NOMO-1 treated with DMSO at 0.1 percent for 48 hours (cell line): ENCODE measurements at regions not wholly inside any gene's neighbourhood (a gene's known extent, or its start where the extent isn't known, plus 50 kb on each side); places are given as distances from the start of the nearest gene placed in this dataset.
A peak's percentile ranks its signal among the peaks of the same experiment; 100 is the strongest.
"Not testable (repeated sequence)": the region's sequence is repeated elsewhere in the genome, so short reads cannot be mapped to it uniquely, and the experiment has no call there.

Experiments used
- DNase-seq: peaks from one replicate; lab custom pipeline; 2025; ENCODE audit not compliant: unreplicated experiment; lab: John Stamatoyannopoulos, UW

GRCh38 chr2:103167599-103167998, 405.8 kb downstream of the TMEM182 start:
- no peak for DNase-seq

- DNase-seq: no peak
These were observed 408.0 kb downstream of the TMEM182 start for GRCh38 chr2:103169861-103170260.

- DNase-seq: no peak
These were observed 411.0 kb downstream of the TMEM182 start for GRCh38 chr2:103172821-103173220.

- no peak for DNase-seq
These were observed 412.9 kb downstream of the TMEM182 start for GRCh38 chr2:103174711-103175110.

GRCh38 chr2:103176294-103176915, 414.6 kb downstream of the TMEM182 start:
- no peak for DNase-seq

- no peak for DNase-seq
These were observed 418.0 kb downstream of the TMEM182 start for GRCh38 chr2:103179798-103180197.

GRCh38 chr2:103183061-103183460, 421.2 kb downstream of the TMEM182 start:
- no peak for DNase-seq

- no peak for DNase-seq
These were observed 435.0 kb downstream of the TMEM182 start for GRCh38 chr2:103196802-103197201.

- not testable (repeated sequence) for DNase-seq
These were observed 438.9 kb downstream of the TMEM182 start for GRCh38 chr2:103200774-103201173.

GRCh38 chr2:103208916-103209315, 447.1 kb downstream of the TMEM182 start:
- no peak for DNase-seq

- DNase-seq: no peak
These were observed 451.3 kb downstream of the TMEM182 start for GRCh38 chr2:103213028-103213542.

- DNase-seq: no peak
These were observed 456.7 kb downstream of the TMEM182 start for GRCh38 chr2:103218516-103218915.

GRCh38 chr2:103219398-103219797, 457.6 kb downstream of the TMEM182 start:
- no peak for DNase-seq

- DNase-seq: no peak
These were observed 461.1 kb downstream of the TMEM182 start for GRCh38 chr2:103222969-103223368.

GRCh38 chr2:103230796-103231195, 469.0 kb downstream of the TMEM182 start:
- DNase-seq: no peak

GRCh38 chr2:103232865-103233264, 471.0 kb downstream of the TMEM182 start:
- DNase-seq: no peak

- no peak for DNase-seq
These were observed 471.9 kb downstream of the TMEM182 start for GRCh38 chr2:103233691-103234090.

GRCh38 chr2:103235283-103235682, 473.5 kb downstream of the TMEM182 start:
- DNase-seq: no peak

- peak; percentile 7 for DNase-seq
These were observed 487.6 kb downstream of the TMEM182 start for GRCh38 chr2:103249462-103249861.

GRCh38 chr2:103252781-103253180, 490.9 kb downstream of the TMEM182 start:
- DNase-seq: no peak

- DNase-seq: no peak
These were observed 492.8 kb downstream of the TMEM182 start for GRCh38 chr2:103254611-103255010.

- no peak for DNase-seq
These were observed 502.4 kb downstream of the TMEM182 start for GRCh38 chr2:103264058-103264768.
